Cerebellar cortex (tissue), 1 donor: ENCODE measurements at regions not wholly inside any gene's neighbourhood (a gene's known extent, or its start where the extent isn't known, plus 50 kb on each side); places are given as distances from the start of the nearest gene placed in this dataset.

Experiments used
- DNase-seq: peaks from one replicate; pipeline ENCODE4 v3.0.0-alpha.2; 2015; ENCODE audit warnings: low spot score

DNA sequence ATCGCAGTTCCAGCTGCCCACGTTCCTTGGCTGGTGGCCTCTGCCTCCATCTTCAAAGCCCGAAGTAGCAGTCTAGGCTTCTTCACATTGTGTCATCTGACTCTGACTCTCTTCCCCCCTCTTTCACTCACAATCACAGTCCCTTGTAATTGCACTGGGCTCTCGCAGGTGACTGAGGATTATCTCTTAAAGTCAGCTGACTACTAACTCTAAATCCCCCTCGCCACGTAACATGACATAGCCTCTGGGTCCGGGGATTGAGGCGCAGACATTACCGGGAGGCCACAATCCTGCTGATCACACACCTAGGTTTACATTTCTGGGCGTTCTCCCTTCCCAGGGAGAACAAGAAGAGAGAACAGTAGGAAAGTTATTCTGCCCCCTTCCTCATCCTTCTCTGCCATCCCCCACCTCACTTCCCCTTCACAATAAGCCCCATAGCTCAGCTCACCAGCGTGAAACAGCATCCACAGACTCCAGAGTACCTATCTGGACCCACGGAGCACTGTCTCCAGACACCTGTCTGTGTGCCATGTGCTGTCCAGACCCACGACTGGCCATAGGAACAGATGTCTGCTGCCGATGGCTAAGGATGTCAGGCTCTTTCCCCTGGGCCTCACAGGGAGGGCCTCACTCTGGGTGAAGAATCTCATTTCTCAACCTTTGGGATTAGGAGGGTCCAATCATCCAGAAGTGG, 64.3 kb upstream of the FZD7 start:
- no peak for DNase-seq

DNA sequence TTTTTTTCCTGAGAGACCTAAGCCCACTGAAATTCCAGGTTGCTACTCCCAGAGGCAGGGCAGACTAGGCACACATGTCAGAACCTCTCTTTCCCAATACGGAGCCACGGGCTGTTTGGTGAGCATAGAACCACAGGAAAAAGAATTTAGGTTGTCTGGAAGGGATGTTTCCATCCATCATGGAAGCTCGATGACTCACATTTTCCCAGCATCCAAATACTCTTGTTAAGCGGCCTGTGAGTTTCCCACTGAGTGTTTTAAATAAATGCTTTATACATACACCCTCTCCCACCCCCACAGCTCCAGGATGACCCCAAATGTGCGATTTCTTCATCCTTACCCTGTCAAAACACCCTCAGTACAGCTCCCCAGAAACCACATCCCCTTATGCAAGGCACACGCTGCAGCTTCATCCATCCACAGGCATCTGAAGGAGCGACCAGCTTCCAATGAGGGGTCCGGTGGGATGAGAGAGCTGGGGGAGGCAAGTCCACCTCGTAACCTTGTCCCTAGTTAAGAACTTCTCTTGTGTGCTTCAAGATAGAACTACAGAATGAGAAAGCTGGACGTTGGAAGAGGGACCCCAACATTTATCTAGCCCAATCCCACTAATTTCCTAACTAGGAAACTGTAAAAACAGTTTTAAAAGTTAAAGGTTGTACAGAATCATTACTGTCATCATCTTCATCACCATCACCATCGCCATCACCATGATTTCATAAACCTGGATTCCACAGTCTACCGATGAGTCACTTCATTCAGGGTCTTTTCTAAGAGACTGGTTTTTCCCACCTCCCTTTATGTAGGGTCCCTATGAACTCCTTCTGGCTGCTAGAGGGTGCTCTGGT, 63.5 kb upstream of the FZD7 start:
- no peak for DNase-seq

DNA sequence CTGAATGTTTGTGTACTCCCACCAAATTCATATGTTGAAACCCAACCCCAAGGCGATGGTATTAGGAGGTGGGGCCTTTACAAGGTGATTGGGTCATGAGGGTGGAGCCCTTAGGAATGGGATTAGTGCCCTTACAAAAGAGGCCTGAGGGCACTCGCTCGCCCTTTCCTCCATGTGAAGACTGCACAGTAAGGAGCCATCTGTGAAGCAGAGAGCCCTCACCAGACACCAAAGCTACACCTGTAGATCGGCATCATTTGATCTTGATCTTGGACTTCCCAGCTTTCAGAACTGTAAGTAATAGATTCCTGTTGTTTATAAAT, 62.9 kb upstream of the FZD7 start:
- no peak for DNase-seq

DNA sequence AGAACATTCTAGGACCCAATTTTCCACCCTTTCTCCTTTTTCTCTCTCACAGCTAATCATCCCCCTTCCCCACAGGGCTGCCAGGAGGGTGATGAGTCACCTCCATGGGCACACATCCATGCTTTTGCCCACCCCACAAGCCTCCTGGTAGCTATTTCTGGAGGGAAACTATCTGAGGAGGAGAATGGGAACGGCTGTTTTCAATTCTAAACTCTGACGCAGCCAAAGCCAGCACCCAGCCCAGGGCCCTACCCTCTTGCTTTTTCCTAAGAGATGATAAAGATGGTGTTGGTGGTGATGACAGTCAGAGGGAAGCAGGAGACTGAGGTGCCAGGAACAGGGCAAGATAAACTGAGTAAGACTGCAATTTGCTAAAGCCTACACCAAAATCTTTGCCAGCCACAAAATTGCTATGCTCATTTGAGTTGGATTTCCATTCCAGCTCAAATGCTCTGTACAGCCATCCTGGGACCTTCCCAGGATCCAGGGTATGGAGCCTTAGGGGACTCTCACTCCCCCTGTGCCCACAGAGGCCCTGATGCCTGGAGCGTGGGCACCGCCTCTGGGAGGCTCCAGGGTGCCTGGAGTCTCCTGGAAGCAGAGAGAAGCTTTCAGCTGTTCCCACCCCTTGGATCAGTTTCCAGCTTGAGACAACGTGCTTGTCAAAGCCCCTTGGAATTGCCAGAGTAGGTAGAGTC, 62.0 kb upstream of the FZD7 start:
- DNase-seq, result no peak

DNA sequence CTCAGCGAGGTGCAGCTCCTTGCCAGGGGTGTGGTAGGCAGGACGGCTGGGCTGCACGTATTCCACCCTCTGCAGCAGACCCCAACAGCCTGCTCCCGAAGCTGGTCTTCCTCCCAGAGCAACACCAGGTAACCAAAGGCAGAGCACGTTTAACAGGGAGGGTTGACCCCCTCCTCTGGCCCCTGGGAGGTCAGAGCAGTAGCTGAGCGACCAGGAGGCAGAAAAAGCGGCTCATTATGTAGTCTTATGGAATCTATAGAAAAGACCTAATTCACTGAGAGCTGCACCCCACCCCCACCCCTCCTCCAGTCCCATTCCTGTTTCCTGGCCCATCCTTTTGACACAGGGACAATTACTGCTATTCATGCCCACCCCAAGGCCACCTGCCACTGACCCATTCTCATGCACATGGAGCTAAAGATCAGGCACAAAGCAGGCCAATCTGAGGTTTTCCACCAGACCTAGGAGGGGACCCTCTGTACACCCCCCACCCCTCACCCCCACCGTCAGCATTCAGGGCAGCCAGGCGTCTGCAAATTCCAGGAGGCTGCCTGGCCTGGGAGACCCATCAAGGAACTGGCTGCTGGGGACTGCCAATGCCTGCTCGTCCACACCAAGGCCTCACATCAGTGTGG, 60.9 kb upstream of the FZD7 start:
- no peak for DNase-seq

DNA sequence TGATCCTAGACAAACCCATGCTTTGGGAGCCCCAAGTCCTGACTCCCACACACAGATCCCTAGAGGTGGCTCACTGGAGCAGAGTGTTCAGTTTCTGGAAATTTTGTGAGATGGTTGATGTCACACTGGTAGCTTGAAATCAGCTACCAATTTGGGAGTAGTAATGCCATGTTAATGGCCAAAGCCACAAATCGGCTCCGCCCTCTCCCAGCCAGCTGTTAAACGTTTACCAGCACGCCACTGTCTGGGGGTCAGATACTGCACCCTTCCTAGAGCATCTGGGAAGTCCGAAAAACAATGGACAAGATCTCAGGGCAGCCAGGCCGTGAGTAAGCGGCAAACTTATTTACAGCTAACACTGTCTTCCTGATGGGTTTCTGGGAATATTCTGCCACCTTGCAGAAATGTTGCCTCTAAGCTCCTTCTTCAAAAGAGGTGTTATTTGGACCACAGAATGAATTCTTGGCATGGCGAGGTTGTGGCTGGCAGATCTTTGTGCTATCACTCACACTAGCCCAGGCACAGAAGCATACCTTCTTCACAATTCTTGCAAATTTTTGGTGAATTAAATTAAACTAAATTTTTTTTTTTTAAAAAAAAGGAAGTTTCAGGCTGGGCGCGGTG, 60.2 kb upstream of the FZD7 start:
- DNase-seq, result no peak

DNA sequence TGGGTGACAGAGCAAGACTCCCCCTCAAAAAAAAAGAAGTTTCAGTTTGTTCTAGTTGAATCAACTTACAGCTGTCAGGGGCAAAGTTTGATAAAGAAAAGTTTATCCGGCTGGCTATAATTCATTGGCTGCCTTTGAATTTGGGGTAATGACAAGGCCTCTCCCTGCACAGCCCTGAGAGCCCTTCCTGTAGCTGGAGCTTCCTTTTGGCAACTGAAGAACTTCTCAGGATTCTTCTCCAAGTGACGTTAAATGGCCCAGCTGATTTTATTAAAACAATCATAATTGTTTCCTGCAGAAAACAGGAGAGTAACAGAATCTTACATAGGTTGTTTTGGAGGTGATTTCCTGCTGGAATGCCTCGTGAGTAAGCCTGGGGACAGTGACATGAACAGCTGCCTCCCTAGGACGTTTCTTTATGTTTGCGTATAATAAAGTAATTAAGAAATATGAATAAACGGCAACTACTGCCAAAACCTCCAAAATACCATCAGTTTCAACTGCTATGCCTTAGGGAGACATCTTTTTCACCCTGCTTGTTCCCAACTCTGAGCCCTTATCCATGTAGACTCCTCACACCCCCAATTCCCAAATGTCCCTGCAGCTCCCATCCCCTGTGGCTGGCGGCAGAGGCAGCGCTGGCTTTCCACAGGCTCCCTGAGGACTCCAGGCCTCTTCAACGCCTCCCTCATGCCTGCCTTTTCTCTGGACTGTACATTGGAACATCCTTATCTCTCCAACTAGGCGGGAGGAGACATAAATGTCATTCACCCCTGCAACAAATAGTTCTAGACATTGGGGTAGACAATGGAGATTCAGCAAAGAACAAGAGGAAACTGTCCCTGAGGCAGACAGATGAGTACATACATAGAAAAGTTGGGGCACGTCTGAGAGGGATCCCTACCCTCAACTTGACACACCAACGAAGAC, 59.2 kb upstream of the FZD7 start:
- DNase-seq, result no peak

DNA sequence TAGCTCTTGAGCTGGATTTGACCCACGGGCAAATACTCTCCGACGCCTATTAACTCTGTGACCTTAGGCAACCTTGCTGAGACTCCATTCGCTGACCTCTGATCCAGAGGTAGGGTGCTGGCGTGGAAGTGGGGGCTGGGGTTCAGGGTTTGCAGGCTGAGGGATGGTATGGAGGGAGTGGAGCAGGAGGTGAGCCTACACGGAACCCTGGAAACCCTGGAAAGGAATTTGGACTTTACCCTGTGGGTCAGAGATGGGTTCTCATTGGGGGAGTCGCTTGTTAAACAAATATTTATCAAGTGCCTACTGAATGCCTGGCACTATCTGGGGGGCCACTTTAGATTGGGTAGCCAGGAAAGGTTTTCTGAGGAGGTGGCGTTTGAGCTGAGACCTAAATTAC, 58.2 kb upstream of the FZD7 start:
- no peak for DNase-seq

DNA sequence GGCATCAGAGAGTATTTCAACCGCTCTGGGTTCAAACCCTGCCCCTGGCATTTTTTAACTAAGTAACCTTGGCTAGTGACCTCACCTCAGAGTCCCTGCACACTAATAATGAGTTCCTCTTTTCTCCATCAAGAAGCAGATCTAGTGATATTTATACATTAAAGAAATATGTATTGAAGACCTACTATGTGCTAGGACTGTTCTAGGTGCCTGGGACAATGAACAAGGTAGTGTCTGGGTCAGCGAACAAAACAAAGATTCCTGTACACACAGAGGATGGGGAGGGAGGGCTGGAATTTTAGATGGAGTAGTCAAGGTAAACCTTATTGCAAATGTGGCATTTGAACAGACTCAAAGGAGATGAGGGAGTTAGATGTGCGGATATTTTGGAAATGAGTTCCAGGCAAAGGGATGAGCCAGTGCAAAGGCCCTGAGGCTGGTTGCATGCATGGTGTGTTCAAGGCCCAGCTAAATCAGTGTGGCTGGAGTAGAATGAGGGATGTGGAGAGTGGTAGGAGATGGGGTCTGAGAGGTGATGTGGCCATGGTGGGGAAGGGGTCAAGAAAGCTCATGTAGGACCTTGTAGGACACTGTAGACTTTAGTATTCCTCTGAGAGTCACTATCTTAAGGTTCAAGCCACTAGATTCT, 57.6 kb upstream of the FZD7 start:
- no peak for DNase-seq

DNA sequence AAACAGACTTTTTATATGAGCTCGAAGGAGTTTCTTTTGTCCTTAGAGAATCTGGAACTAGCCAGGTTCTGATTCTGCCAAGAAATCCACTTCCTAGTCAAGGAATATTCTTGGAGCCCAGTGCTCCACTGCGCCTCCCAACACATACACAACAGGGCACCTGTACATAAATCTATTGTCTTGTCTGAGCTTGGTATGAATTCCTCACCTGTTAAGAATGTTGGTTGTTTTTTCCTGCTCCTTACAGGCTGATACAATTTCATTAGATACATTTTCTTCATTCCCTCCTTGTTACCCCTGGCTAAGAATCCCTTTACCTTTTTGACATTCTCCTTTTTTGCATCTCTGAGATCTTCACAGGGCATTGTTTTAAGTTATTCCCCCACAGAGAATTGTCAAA, 56.0 kb upstream of the FZD7 start:
- DNase-seq, result no peak

DNA sequence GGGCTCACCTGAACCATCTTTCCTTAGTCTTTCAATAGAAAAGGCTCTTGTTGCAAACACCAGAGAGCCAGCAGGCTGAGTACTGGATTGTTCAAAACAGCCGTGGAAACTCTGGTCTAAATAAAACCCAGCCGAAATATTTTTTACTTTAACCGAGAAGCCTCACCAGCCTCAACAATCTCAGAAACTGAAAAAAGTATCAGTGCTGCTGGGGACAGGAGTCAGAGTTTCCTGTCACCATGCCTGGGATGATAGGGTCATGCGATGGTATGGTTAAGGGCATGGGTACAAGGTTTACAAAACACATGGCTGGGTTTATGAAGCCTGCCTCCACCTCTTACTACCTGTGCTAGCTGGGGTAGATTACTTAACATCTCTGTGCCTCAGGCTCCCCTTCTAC, 55.3 kb upstream of the FZD7 start:
- no peak for DNase-seq

DNA sequence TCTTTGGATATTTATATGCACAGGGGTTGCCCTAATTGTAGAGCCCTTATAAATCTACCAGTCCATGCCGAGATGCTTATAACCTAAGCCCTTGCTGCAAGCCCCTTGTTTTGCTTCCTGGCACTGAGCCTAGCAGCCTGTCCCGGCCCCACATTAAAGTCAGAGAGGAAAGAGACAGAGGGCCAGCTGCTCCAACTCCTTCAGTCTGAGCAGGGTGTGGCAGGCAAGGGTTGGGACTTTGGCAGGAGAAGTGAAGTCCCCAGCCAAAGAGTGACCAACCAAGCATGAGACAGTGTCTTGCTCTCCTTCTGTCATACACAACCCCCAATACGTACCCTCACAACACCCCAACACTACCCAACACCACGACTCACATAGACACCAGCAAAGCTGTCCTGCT, 54.7 kb upstream of the FZD7 start:
- DNase-seq, result no peak

DNA sequence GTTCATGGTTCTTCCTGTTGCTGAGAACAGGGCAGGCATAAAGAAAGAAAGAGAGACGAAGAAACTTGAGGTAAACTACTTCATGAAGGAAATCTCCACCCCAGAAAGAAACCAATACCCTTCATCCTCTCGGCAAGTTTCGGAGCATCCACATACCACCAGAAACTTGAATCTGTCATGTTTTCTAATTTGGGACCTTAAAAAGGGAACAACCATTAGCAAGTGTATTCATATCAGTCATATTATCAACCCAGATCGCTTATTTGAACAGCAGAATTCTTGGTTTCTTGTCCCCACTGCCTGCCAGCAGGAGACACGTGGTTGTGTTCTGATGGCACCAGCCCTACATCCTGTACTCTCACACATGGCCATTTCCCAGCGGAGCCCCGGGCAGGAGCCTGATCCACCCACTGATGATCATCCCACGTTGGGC, 53.2 kb upstream of the FZD7 start:
- peak; percentile 96 for DNase-seq

DNA sequence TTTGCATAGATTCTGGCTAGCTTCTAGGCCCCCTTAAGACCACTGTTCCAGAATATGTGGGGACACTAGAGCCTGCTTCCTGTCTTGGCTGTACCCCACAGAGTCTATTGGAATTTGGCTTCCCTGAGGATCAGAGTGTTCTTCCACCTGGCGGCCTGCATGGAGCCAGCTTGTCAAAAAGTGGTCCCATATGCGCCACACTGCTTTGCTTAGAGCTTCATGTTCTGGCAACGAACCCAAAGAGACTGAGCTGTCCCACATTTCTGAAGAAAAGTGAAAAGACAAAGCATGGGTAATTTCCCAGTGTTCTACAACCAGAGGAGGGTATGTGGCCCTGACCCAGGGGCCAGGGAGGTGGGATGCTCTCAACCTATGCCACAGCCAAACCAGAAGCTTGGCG, 52.7 kb upstream of the FZD7 start:
- peak; percentile 98 for DNase-seq

DNA sequence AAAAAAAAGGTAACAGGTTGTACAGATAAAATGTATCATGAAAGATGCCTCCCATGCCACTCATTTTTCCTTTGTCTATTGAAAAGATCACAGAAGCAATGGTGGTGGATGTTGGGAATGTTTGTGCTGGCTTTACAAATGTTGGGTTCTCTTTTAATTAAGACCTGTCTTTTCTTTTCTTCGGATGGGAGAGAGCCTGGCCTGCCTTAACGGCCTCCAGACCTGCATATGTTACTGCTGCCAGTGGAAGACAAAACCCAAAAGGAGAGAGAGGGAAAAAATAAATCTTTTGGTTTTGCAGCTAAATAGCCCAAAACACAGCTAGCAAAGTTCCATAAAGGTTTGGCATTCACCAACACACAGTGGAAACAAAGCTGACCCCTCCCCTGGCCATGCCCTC, 50.5 kb upstream of the FZD7 start:
- DNase-seq, result peak; percentile 52

DNA sequence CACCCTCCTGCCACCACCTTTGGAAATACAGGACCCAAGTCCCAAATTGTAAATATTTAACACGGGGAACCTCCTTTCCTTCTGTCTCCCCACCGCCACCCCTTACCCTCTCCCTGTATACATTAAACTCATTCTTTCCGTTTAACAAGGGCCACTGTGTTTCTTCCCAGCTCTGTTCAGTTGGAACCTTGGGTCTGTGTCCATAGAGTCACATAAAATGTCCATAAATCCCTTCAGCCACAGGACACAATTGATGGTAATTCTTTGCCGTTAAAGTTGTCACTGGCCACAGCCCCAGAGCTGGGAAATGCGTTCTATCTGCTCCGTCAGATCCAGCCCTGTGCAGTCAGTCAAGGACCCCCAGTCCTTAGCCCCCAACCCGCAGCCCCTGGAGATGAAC, 49.9 kb upstream of the FZD7 start:
- DNase-seq, result no peak
